SK-N-MC (cell line): ENCODE measurements at regions not wholly inside any gene's neighbourhood (a gene's known extent, or its start where the extent isn't known, plus 50 kb on each side); places are given as distances from the start of the nearest gene placed in this dataset.

Experiments used
- EZH2 ChIP-seq: fragments of 200-600 bp; sonication (generic); IDR thresholded peaks from one replicate; pipeline ENCODE4 v1.6.1; 2017; ENCODE audit warnings: antibody characterized with exemption
- FOXP2 ChIP-seq: optimal IDR thresholded peaks from 2 replicates; pipeline ENCODE3; 2011; ENCODE audit warnings: mild to moderate bottlenecking, moderate library complexity; ENCODE audit not compliant: insufficient read depth; ENCODE audit errors: extremely low read length, control extremely low read depth
- POLR2AphosphoS5 ChIP-seq: IDR thresholded peaks from 2 replicates; pipeline ENCODE4 v1.6.1; 2012; ENCODE audit warnings: mild to moderate bottlenecking, low read depth, low read length, borderline replicate concordance

GRCh38 chr2:65604246-65604645 is 171.8 kb upstream of the SPRED2 start:
- TF ChIP-seq EZH2 (no peak), POLR2AphosphoS5 (no peak), FOXP2 (no peak)
